Astrocyte (in vitro differentiated cells and primary cell): ENCODE measurements at regions not wholly inside any gene's neighbourhood (a gene's known extent, or its start where the extent isn't known, plus 50 kb on each side); places are given as distances from the start of the nearest gene placed in this dataset.
A peak's percentile ranks its signal among the peaks of the same experiment; 100 is the strongest.

Experiments used
- DNase-seq: peaks from one replicate; pipeline ENCODE4 v3.0.0-alpha.2; 2010; ENCODE audit warnings: low read depth
- FAIRE-seq: peaks from 2 replicates; lab custom pipeline; 2011; peaks lifted over from hg19 to GRCh38; lab: Jason Lieb, UNC
- H2AFZ ChIP-seq: 2 replicates; pipeline ENCODE4 v1.6.0; 2012; ENCODE audit warnings: low read depth, low read length, inconsistent platforms
- H3K27ac ChIP-seq: 2 replicates; pipeline ENCODE4 v1.5.1; 2011; ENCODE audit warnings: low read depth, low read length, inconsistent platforms
- H3K27me3 ChIP-seq: 2 replicates; pipeline ENCODE4 v1.6.0; 2011; ENCODE audit warnings: low read length, inconsistent platforms; ENCODE audit not compliant: insufficient read depth
- H3K36me3 ChIP-seq: 2 replicates; pipeline ENCODE4 v1.5.1; 2011; ENCODE audit warnings: low read length, inconsistent platforms; ENCODE audit not compliant: insufficient read depth
- H3K4me1 ChIP-seq: 2 replicates; pipeline ENCODE4 v1.5.1; 2011; ENCODE audit warnings: low read length, inconsistent platforms; ENCODE audit not compliant: insufficient read depth
- H3K4me2 ChIP-seq: 2 replicates; pipeline ENCODE4 v1.6.0; 2012; ENCODE audit warnings: low read length, inconsistent platforms
- H3K4me3 ChIP-seq: 2 replicates; pipeline ENCODE4 v1.5.1; 2011; ENCODE audit warnings: low read depth, mild to moderate bottlenecking, low read length, inconsistent platforms; ENCODE audit not compliant: insufficient read depth
- H3K79me2 ChIP-seq: 2 replicates; pipeline ENCODE4 v1.6.0; 2012; ENCODE audit warnings: mild to moderate bottlenecking, low read length, inconsistent platforms; ENCODE audit not compliant: insufficient read depth
- H3K9ac ChIP-seq: 2 replicates; pipeline ENCODE4 v1.6.0; 2012; ENCODE audit warnings: mild to moderate bottlenecking, low read length, inconsistent platforms
- H3K9me3 ChIP-seq: 2 replicates; pipeline ENCODE4 v1.5.1; 2012; ENCODE audit warnings: low read depth, mild to moderate bottlenecking, low read length, inconsistent platforms; ENCODE audit not compliant: insufficient read depth
- H4K20me1 ChIP-seq: 2 replicates; pipeline ENCODE4 v1.6.0; 2012; ENCODE audit warnings: low read length, inconsistent platforms; ENCODE audit not compliant: insufficient read depth
- H3K27ac Mint-ChIP-seq: one replicate; pipeline ENCODE4 v1.8.0; 2021; ENCODE audit warnings: mild to moderate bottlenecking, mixed read lengths; ENCODE audit not compliant: unreplicated experiment
- H3K27me3 Mint-ChIP-seq: one replicate; pipeline ENCODE4 v1.8.0; 2021; ENCODE audit warnings: low read depth, mixed read lengths; ENCODE audit not compliant: unreplicated experiment
- H3K36me3 Mint-ChIP-seq: one replicate; pipeline ENCODE4 v1.8.0; 2021; ENCODE audit warnings: low read depth, mixed read lengths; ENCODE audit not compliant: unreplicated experiment
- H3K4me1 Mint-ChIP-seq: one replicate; pipeline ENCODE4 v1.8.0; 2021; ENCODE audit warnings: low read depth, mixed read lengths; ENCODE audit not compliant: unreplicated experiment
- H3K4me3 Mint-ChIP-seq: one replicate; pipeline ENCODE4 v1.8.0; 2021; ENCODE audit warnings: mild to moderate bottlenecking, moderate library complexity, mixed read lengths; ENCODE audit not compliant: unreplicated experiment
- H3K9me3 Mint-ChIP-seq: one replicate; pipeline ENCODE4 v1.8.0; 2021; ENCODE audit warnings: mild to moderate bottlenecking, mixed read lengths; ENCODE audit not compliant: unreplicated experiment
- EZH2 ChIP-seq: IDR thresholded peaks from 2 replicates; pipeline ENCODE4 v1.6.1; 2012; ENCODE audit warnings: mild to moderate bottlenecking, low read length, inconsistent platforms; ENCODE audit not compliant: insufficient read depth
- TF ChIP-seq, protein P1 (sequence below): IDR thresholded peaks from 2 replicates; pipeline ENCODE4 v1.5.1; 2011; ENCODE audit warnings: low read depth, mild to moderate bottlenecking, inconsistent platforms, low read length, moderate library complexity; ENCODE audit not compliant: insufficient read depth

DNA sequence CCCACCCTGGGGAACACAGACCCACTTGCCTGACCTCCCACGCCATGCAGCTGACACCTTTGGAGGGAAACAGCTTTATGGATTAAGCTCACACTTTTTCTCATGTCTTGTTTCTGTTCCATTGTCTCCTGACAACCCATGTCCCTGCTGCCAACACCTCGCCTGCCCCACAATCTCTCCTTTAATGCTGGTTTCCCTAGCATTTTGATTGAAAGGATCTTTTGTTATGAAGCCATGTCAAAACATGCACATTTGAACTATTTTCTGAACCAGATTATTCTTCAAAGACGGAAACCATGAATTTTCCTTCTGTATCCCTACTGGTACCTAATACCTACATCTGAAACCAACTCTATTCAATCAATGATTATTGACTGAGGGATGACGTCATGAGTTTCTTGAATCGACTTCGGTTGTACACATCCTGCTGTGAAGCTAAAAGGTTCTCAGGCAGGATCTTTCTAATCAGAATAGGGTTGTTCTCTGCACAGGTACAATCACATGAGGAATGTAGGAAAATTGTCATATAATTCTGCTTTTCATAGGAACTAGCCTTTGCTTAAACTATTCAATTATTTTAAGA lies 106.2 kb upstream of the NEBL start:
- no peak overlapping the region for H3K4me3 Mint-ChIP-seq
- H3K4me2 ChIP-seq: no peak overlapping the region
- no peak overlapping the region for H3K27ac ChIP-seq
- H3K9me3 Mint-ChIP-seq: no peaks in the 10 kb centered on the region
- no peaks in the 10 kb centered on the region for H4K20me1 ChIP-seq
- FAIRE-seq (no peak), DNase-seq (no peak)
- no peaks in the 10 kb centered on the region for H3K36me3 ChIP-seq
- no peaks in the 10 kb centered on the region for H3K36me3 Mint-ChIP-seq
- H3K27me3 Mint-ChIP-seq: peaks cover 2% of the 10 kb centered on the region
- H3K9ac ChIP-seq: no peak overlapping the region
- H3K4me1 ChIP-seq: peaks cover 10% of the 10 kb centered on the region
- no peak overlapping the region for H2AFZ ChIP-seq
- TF ChIP-seq EZH2: no peak
- H3K9me3 ChIP-seq: no peaks in the 10 kb centered on the region
- H3K27me3 ChIP-seq: peaks cover 7% of the 10 kb centered on the region
- no peaks in the 10 kb centered on the region for H3K79me2 ChIP-seq
- H3K4me3 ChIP-seq: no peak overlapping the region
- no peaks in the 10 kb centered on the region for H3K4me1 Mint-ChIP-seq
- H3K27ac Mint-ChIP-seq: no peak overlapping the region

DNA sequence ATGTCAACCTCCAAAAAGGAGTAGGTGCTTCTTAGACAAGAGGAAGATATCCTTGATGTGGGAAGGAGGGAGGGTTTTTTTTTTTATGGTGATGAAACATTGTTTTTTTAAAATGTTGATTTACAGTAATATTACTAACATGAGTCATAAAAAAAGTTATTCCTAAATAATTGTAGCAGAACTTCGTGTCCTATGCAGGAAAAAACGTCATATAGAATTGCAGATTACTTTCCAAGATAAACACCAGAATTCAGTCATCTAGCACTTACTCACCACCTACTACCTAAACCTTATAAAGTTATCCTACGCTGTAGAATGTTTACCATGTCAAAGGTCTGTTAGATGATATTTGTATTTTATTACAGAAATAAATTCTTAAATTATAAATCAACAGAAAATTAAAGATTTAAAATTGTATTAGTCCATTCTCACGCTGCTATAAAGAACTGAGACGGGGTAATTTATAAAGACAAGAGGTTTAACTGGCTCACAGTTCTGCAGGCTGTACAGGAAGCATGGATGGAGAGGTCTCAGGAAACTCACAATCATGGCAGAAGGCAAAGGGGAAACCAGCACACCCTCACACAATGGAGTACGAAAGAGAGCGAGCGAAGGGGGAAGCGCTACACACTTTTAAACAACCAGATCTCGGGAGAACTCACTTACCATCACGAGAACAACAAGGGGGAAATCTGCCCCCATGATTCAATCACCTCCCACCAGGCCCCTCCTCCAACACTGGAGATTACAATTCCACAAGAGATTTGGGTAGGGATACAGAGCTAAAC lies 105.2 kb upstream of the NEBL start:
- TF ChIP-seq EZH2: no peak
- TF ChIP-seq, protein P1, sequence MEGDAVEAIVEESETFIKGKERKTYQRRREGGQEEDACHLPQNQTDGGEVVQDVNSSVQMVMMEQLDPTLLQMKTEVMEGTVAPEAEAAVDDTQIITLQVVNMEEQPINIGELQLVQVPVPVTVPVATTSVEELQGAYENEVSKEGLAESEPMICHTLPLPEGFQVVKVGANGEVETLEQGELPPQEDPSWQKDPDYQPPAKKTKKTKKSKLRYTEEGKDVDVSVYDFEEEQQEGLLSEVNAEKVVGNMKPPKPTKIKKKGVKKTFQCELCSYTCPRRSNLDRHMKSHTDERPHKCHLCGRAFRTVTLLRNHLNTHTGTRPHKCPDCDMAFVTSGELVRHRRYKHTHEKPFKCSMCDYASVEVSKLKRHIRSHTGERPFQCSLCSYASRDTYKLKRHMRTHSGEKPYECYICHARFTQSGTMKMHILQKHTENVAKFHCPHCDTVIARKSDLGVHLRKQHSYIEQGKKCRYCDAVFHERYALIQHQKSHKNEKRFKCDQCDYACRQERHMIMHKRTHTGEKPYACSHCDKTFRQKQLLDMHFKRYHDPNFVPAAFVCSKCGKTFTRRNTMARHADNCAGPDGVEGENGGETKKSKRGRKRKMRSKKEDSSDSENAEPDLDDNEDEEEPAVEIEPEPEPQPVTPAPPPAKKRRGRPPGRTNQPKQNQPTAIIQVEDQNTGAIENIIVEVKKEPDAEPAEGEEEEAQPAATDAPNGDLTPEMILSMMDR: no peak
- Mint-ChIP-seq H3K9me3 (no peaks in the 10 kb centered on the region), H3K36me3 (no peaks in the 10 kb centered on the region), H3K4me1 (no peaks in the 10 kb centered on the region), H3K27ac (no peak overlapping the region), H3K4me3 (no peak overlapping the region), H3K27me3 (peaks cover 2% of the 10 kb centered on the region)
- H3K27me3 ChIP-seq: peaks cover 7% of the 10 kb centered on the region
- peak overlapping the region; percentile 27 for H3K4me2 ChIP-seq
- no peaks in the 10 kb centered on the region for H3K9me3 ChIP-seq
- FAIRE-seq: no peak
- no peak overlapping the region for H3K4me3 ChIP-seq
- H3K9ac ChIP-seq: no peak overlapping the region
- DNase-seq: peak; percentile 49
- no peak overlapping the region for H3K27ac ChIP-seq
- no peaks in the 10 kb centered on the region for H3K79me2 ChIP-seq
- H4K20me1 ChIP-seq: no peaks in the 10 kb centered on the region
- H3K36me3 ChIP-seq: no peaks in the 10 kb centered on the region
- H2AFZ ChIP-seq: no peak overlapping the region
- H3K4me1 ChIP-seq: peaks cover 10% of the 10 kb centered on the region

DNA sequence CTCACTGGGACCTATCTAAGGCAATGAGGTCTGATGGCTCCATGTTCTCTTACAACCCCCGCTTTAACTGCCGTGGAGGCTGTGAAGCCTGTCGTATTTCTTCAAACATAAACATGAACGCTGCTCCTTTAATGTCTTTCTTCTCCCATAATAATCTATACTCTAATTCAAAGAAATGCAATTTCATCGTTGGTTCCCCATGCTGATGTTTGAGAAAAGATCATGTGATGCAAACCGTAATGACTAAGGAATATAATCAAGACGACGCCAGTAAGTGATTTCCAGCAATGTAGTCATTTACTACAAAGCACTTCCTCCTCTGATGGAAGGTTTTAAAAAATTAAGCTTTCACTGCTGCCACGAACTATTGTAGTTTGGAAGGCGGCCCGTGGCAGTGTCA lies 102.6 kb upstream of the NEBL start:
- FAIRE-seq (no peak), DNase-seq (no peak)
- TF ChIP-seq, protein P1: no peak
- no peak for TF ChIP-seq EZH2
- Mint-ChIP-seq H3K4me1 (no peaks in the 10 kb centered on the region), H3K27me3 (no peaks in the 10 kb centered on the region), H3K9me3 (no peaks in the 10 kb centered on the region), H3K36me3 (no peaks in the 10 kb centered on the region), H3K4me3 (no peak overlapping the region), H3K27ac (no peak overlapping the region)
- Histone ChIP-seq H3K9ac (no peak overlapping the region), H3K4me2 (no peak overlapping the region), H4K20me1 (no peaks in the 10 kb centered on the region), H3K9me3 (no peaks in the 10 kb centered on the region), H3K4me3 (no peak overlapping the region), H3K79me2 (no peaks in the 10 kb centered on the region), H2AFZ (no peak overlapping the region), H3K27me3 (peaks cover 3% of the 10 kb centered on the region), H3K27ac (no peak overlapping the region), H3K4me1 (peaks cover 18% of the 10 kb centered on the region), H3K36me3 (no peaks in the 10 kb centered on the region)
